ENCODE measurements at regions not wholly inside any gene's neighbourhood (a gene's known extent, or its start where the extent isn't known, plus 50 kb on each side); places are given as distances from the start of the nearest gene placed in this dataset.
"Not testable (repeated sequence)": the region's sequence is repeated elsewhere in the genome, so short reads cannot be mapped to it uniquely, and the experiment has no call there.

- Histone ChIP-seq H3K36me3 (ENCODE audit: control insufficient read depth in 2 of 2, extremely low read depth in 1 of 2, insufficient read depth in 1 of 2, low read length in 1 of 2) (no peaks in the 10 kb centered on the region), H3K27me3 (replicated peaks in 1 of 2; ENCODE audit: control insufficient read depth in 2 of 2, extremely low read depth in 1 of 2, insufficient read depth in 2 of 2, low read length in 1 of 2) (no peaks in the 10 kb centered on the region), H3K9me3 (no peaks in the 10 kb centered on the region), H3K4me3 (ENCODE audit: control insufficient read depth in 1 of 2, extremely low read depth in 1 of 2, low read length in 1 of 2) (no peak overlapping the region), H3K4me1 (ENCODE audit: control insufficient read depth in 1 of 2, extremely low read depth in 1 of 2, insufficient read depth in 2 of 2, low read length in 2 of 2) (no peaks in the 10 kb centered on the region), H3K27ac (ENCODE audit: low read length) (no peak overlapping the region)
- DNase-seq (no peak), ATAC-seq (replicated peaks in 1 of 4) (no peak)
- no peak overlapping the region for H3K4me3 Mint-ChIP-seq
- H3K27me3 Mint-ChIP-seq = no peaks in the 10 kb centered on the region
- WGBS (ENCODE audit: insufficient coverage) = no CpG with 5 or more reads among the region's 2 CpGs
- CTCF ChIA-PET = no interaction called here
- POLR2A ChIA-PET = no interaction called here
- H3K36me3 Mint-ChIP-seq = no peaks in the 10 kb centered on the region
- no peaks in the 10 kb centered on the region for H3K4me1 Mint-ChIP-seq
- H3K27ac Mint-ChIP-seq = no peak overlapping the region
- peaks cover 21 to 24% (median 21%) of the 10 kb centered on the region in 3 donors for H3K9me3 Mint-ChIP-seq
Measured at GRCh38 chr11:38842991-38843390, 2245.0 kb upstream of the RAG2 start.

- ATAC-seq (replicated peaks in 1 of 4) = no peak
- H3K27ac Mint-ChIP-seq = no peak overlapping the region
- Histone ChIP-seq H3K27ac (ENCODE audit: low read length) (no peak overlapping the region), H3K9me3 (no peaks in the 10 kb centered on the region), H3K27me3 (replicated peaks in 1 of 2; ENCODE audit: control insufficient read depth in 2 of 2, extremely low read depth in 1 of 2, insufficient read depth in 2 of 2, low read length in 1 of 2) (no peaks in the 10 kb centered on the region), H3K4me1 (ENCODE audit: control insufficient read depth in 1 of 2, extremely low read depth in 1 of 2, insufficient read depth in 2 of 2, low read length in 2 of 2) (no peaks in the 10 kb centered on the region), H3K4me3 (ENCODE audit: control insufficient read depth in 1 of 2, extremely low read depth in 1 of 2, low read length in 1 of 2) (no peak overlapping the region), H3K36me3 (ENCODE audit: control insufficient read depth in 2 of 2, extremely low read depth in 1 of 2, insufficient read depth in 1 of 2, low read length in 1 of 2) (no peaks in the 10 kb centered on the region)
- CTCF ChIA-PET = no interaction called here
- no peak overlapping the region for H3K4me3 Mint-ChIP-seq
- DNase-seq = no peak
- H3K4me1 Mint-ChIP-seq = no peaks in the 10 kb centered on the region
- peaks cover 11 to 16% (median 15%) of the 10 kb centered on the region in 3 donors for H3K9me3 Mint-ChIP-seq
- no CpG with 5 or more reads among the region's 3 CpGs for WGBS (ENCODE audit: insufficient coverage)
- H3K27me3 Mint-ChIP-seq = no peaks in the 10 kb centered on the region
- POLR2A ChIA-PET = no interaction called here
- no peaks in the 10 kb centered on the region for H3K36me3 Mint-ChIP-seq
Measured at GRCh38 chr11:38839071-38839470, 2241.0 kb upstream of the RAG2 start.

GRCh38 chr11:38835966-38836365 lies 2237.9 kb upstream of the RAG2 start:
- Histone ChIP-seq H3K27ac (ENCODE audit: low read length) (no peak overlapping the region), H3K9me3 (no peaks in the 10 kb centered on the region), H3K4me1 (ENCODE audit: control insufficient read depth in 1 of 2, extremely low read depth in 1 of 2, insufficient read depth in 2 of 2, low read length in 2 of 2) (no peaks in the 10 kb centered on the region), H3K36me3 (ENCODE audit: control insufficient read depth in 2 of 2, extremely low read depth in 1 of 2, insufficient read depth in 1 of 2, low read length in 1 of 2) (no peaks in the 10 kb centered on the region), H3K4me3 (ENCODE audit: control insufficient read depth in 1 of 2, extremely low read depth in 1 of 2, low read length in 1 of 2) (no peak overlapping the region), H3K27me3 (replicated peaks in 1 of 2; ENCODE audit: control insufficient read depth in 2 of 2, extremely low read depth in 1 of 2, insufficient read depth in 2 of 2, low read length in 1 of 2) (no peaks in the 10 kb centered on the region)
- H3K4me3 Mint-ChIP-seq = no peak overlapping the region
- ChIA-PET POLR2A (no interaction called here), CTCF (no interaction called here)
- no peak overlapping the region for H3K27ac Mint-ChIP-seq
- no peaks in the 10 kb centered on the region for H3K36me3 Mint-ChIP-seq
- 71% methylated on average over 1 of the region's 4 CpGs for WGBS (ENCODE audit: insufficient coverage)
- no peaks in the 10 kb centered on the region for H3K27me3 Mint-ChIP-seq
- ATAC-seq (replicated peaks in 1 of 4) = no peak
- DNase-seq = no peak
- peaks cover 9 to 19% (median 16%) of the 10 kb centered on the region in 3 donors for H3K9me3 Mint-ChIP-seq
- no peaks in the 10 kb centered on the region for H3K4me1 Mint-ChIP-seq

- Histone ChIP-seq H3K27ac (ENCODE audit: low read length) (no peak overlapping the region), H3K4me3 (ENCODE audit: control insufficient read depth in 1 of 2, extremely low read depth in 1 of 2, low read length in 1 of 2) (no peak overlapping the region), H3K36me3 (ENCODE audit: control insufficient read depth in 2 of 2, extremely low read depth in 1 of 2, insufficient read depth in 1 of 2, low read length in 1 of 2) (no peaks in the 10 kb centered on the region), H3K27me3 (replicated peaks in 1 of 2; ENCODE audit: control insufficient read depth in 2 of 2, extremely low read depth in 1 of 2, insufficient read depth in 2 of 2, low read length in 1 of 2) (no peaks in the 10 kb centered on the region), H3K4me1 (ENCODE audit: control insufficient read depth in 1 of 2, extremely low read depth in 1 of 2, insufficient read depth in 2 of 2, low read length in 2 of 2) (no peaks in the 10 kb centered on the region), H3K9me3 (no peaks in the 10 kb centered on the region)
- H3K36me3 Mint-ChIP-seq = no peaks in the 10 kb centered on the region
- H3K27ac Mint-ChIP-seq = no peak overlapping the region
- ATAC-seq (replicated peaks in 1 of 4) (no peak), DNase-seq (no peak)
- no peaks in the 10 kb centered on the region for H3K27me3 Mint-ChIP-seq
- POLR2A ChIA-PET = no interaction called here
- H3K4me3 Mint-ChIP-seq = no peak overlapping the region
- no peaks in the 10 kb centered on the region for H3K4me1 Mint-ChIP-seq
- H3K9me3 Mint-ChIP-seq = peaks cover 33 to 55% (median 41%) of the 10 kb centered on the region in 3 donors
- 70% methylated on average over 2 of the region's 3 CpGs for WGBS (ENCODE audit: insufficient coverage)
- CTCF ChIA-PET = no interaction called here
Measured at GRCh38 chr11:38824573-38824972, 2226.5 kb upstream of the RAG2 start.

GRCh38 chr11:38821786-38822185 lies 2223.8 kb upstream of the RAG2 start:
- H3K36me3 Mint-ChIP-seq; H3K36me3 ChIP-seq (ENCODE audit: control insufficient read depth in 2 of 2, extremely low read depth in 1 of 2, insufficient read depth in 1 of 2, low read length in 1 of 2); H3K27me3 Mint-ChIP-seq; H3K27ac Mint-ChIP-seq; DNase-seq; POLR2A ChIA-PET; H3K4me1 ChIP-seq (ENCODE audit: control insufficient read depth in 1 of 2, extremely low read depth in 1 of 2, insufficient read depth in 2 of 2, low read length in 2 of 2); H3K4me1 Mint-ChIP-seq; CTCF ChIA-PET; H3K4me3 ChIP-seq (ENCODE audit: control insufficient read depth in 1 of 2, extremely low read depth in 1 of 2, low read length in 1 of 2); H3K4me3 Mint-ChIP-seq; H3K9me3 ChIP-seq; H3K27me3 ChIP-seq (replicated peaks in 1 of 2; ENCODE audit: control insufficient read depth in 2 of 2, extremely low read depth in 1 of 2, insufficient read depth in 2 of 2, low read length in 1 of 2); ATAC-seq (replicated peaks in 1 of 4); H3K27ac ChIP-seq (ENCODE audit: low read length): not testable (repeated sequence)
- WGBS (ENCODE audit: insufficient coverage) = 82% methylated on average over 6 of the region's 9 CpGs
- peaks cover 19 to 36% (median 24%) of the 10 kb centered on the region in 3 donors for H3K9me3 Mint-ChIP-seq

- Mint-ChIP-seq H3K4me1 (no peaks in the 10 kb centered on the region), H3K4me3 (no peak overlapping the region), H3K27me3 (no peaks in the 10 kb centered on the region), H3K36me3 (no peaks in the 10 kb centered on the region), H3K9me3 (peaks cover 17 to 22% (median 18%) of the 10 kb centered on the region in 3 donors), H3K27ac (no peak overlapping the region)
- DNase-seq (no peak), ATAC-seq (replicated peaks in 1 of 4) (no peak)
- Histone ChIP-seq H3K4me1 (ENCODE audit: control insufficient read depth in 1 of 2, extremely low read depth in 1 of 2, insufficient read depth in 2 of 2, low read length in 2 of 2) (no peaks in the 10 kb centered on the region), H3K36me3 (ENCODE audit: control insufficient read depth in 2 of 2, extremely low read depth in 1 of 2, insufficient read depth in 1 of 2, low read length in 1 of 2) (no peaks in the 10 kb centered on the region), H3K4me3 (ENCODE audit: control insufficient read depth in 1 of 2, extremely low read depth in 1 of 2, low read length in 1 of 2) (no peak overlapping the region), H3K27ac (ENCODE audit: low read length) (no peak overlapping the region), H3K27me3 (replicated peaks in 1 of 2; ENCODE audit: control insufficient read depth in 2 of 2, extremely low read depth in 1 of 2, insufficient read depth in 2 of 2, low read length in 1 of 2) (no peaks in the 10 kb centered on the region), H3K9me3 (no peaks in the 10 kb centered on the region)
- ChIA-PET CTCF (no interaction called here), POLR2A (no interaction called here)
- WGBS (ENCODE audit: insufficient coverage) = no CpG with 5 or more reads among the region's 1 CpG
Measured at GRCh38 chr11:38819981-38820380, 2221.9 kb upstream of the RAG2 start.

- Histone ChIP-seq H3K27me3 (replicated peaks in 1 of 2; ENCODE audit: control insufficient read depth in 2 of 2, extremely low read depth in 1 of 2, insufficient read depth in 2 of 2, low read length in 1 of 2) (no peaks in the 10 kb centered on the region), H3K9me3 (no peaks in the 10 kb centered on the region), H3K36me3 (ENCODE audit: control insufficient read depth in 2 of 2, extremely low read depth in 1 of 2, insufficient read depth in 1 of 2, low read length in 1 of 2) (no peaks in the 10 kb centered on the region), H3K4me3 (ENCODE audit: control insufficient read depth in 1 of 2, extremely low read depth in 1 of 2, low read length in 1 of 2) (no peak overlapping the region), H3K27ac (ENCODE audit: low read length) (no peak overlapping the region), H3K4me1 (ENCODE audit: control insufficient read depth in 1 of 2, extremely low read depth in 1 of 2, insufficient read depth in 2 of 2, low read length in 2 of 2) (no peaks in the 10 kb centered on the region)
- ChIA-PET POLR2A (no interaction called here), CTCF (no interaction called here)
- H3K4me3 Mint-ChIP-seq = no peak overlapping the region
- DNase-seq (no peak), ATAC-seq (replicated peaks in 1 of 4) (no peak)
- H3K9me3 Mint-ChIP-seq = peaks cover 12 to 18% (median 17%) of the 10 kb centered on the region in 3 donors
- no peaks in the 10 kb centered on the region for H3K36me3 Mint-ChIP-seq
- H3K27ac Mint-ChIP-seq = no peak overlapping the region
- H3K4me1 Mint-ChIP-seq = no peaks in the 10 kb centered on the region
- no peaks in the 10 kb centered on the region for H3K27me3 Mint-ChIP-seq
Measured at GRCh38 chr11:38818720-38819119, 2220.7 kb upstream of the RAG2 start.

Measured in T-cell (primary cell).